ENCODE measurements at regions not wholly inside any gene's neighbourhood (a gene's known extent, or its start where the extent isn't known, plus 50 kb on each side); places are given as distances from the start of the nearest gene placed in this dataset.

- H4K91ac ChIP-seq (ENCODE audit: insufficient read length, low read depth, low read length), result no peak overlapping the region
- WGBS (ENCODE audit: extremely low coverage, insufficient read length, low lambda C conversion rate), result no CpG with 5 or more reads among the region's 2 CpGs
- no peaks in the 10 kb centered on the region for H3K27me3 ChIP-seq (ENCODE audit: insufficient read depth, low read length)
Observed at GRCh38 chr3:152208439-152208838, 60.3 kb upstream of the MBNL1 start.

More at GRCh38 chr3:152208439-152208838, 60.3 kb upstream of the MBNL1 start:
- no peak for DNase-seq
- Histone ChIP-seq H3K27ac (ENCODE audit: insufficient read length, low read depth, low read length) (no peak overlapping the region), H4K5ac (ENCODE audit: insufficient read length, low read depth, low read length) (no peak overlapping the region), H3K56ac (ENCODE audit: insufficient read length, low read depth, low read length) (no peak overlapping the region), H3K9me3 (ENCODE audit: control insufficient read depth, low read depth, low read length) (no peaks in the 10 kb centered on the region), H3K23me2 (ENCODE audit: insufficient read length, low read depth, low read length, poor library complexity, severe bottlenecking) (no peaks in the 10 kb centered on the region), H2BK20ac (ENCODE audit: low read depth, low read length, poor library complexity, severe bottlenecking) (no peak overlapping the region), H2BK120ac (ENCODE audit: low read depth, low read length, poor library complexity, severe bottlenecking) (no peak overlapping the region), H3T11ph (ENCODE audit: low read length) (no peak overlapping the region), H3K23ac (ENCODE audit: insufficient read length, low read depth, low read length) (no peak overlapping the region), H3K18ac (ENCODE audit: insufficient read length, low read depth, low read length) (no peak overlapping the region), H2BK12ac (ENCODE audit: insufficient read length, low read depth, low read length) (no peak overlapping the region), H3K14ac (ENCODE audit: insufficient read depth, low read length) (no peak overlapping the region), H3K79me2 (ENCODE audit: insufficient read depth, low read length) (no peaks in the 10 kb centered on the region), H2AFZ (ENCODE audit: low read length) (no peak overlapping the region), H3K4ac (ENCODE audit: low read depth, low read length) (no peak overlapping the region), H2BK15ac (ENCODE audit: low read depth, low read length) (no peak overlapping the region), H2BK5ac (ENCODE audit: insufficient read length, low read length) (no peak overlapping the region), H3K4me1 (ENCODE audit: insufficient read depth, low read length) (no peaks in the 10 kb centered on the region; the same call in 1 of the 2 replicates), H2AK5ac (ENCODE audit: insufficient read length, low read length) (no peak overlapping the region), H4K20me1 (ENCODE audit: control insufficient read depth, insufficient read depth, insufficient read length) (no peaks in the 10 kb centered on the region), H3K4me2 (ENCODE audit: insufficient read depth, insufficient read length, low read length) (no peak overlapping the region), H4K8ac (replicated peaks; ENCODE audit: insufficient read length, low read depth, low read length) (no peak overlapping the region), H3K9ac (ENCODE audit: extremely low read depth, insufficient read length, low read length) (no peak overlapping the region), H3K79me1 (ENCODE audit: insufficient read depth, low read depth, low read length, poor library complexity, severe bottlenecking) (no peaks in the 10 kb centered on the region)
- no peak overlapping the region for H3K4me3 Mint-ChIP-seq
- H3K27me3 Mint-ChIP-seq (ENCODE audit: low read depth), result no peaks in the 10 kb centered on the region
- no peak overlapping the region for H3K27ac Mint-ChIP-seq
- H3K36me3 Mint-ChIP-seq (ENCODE audit: insufficient read depth in 1 of 3, low read depth in 3 of 3), result no peaks in the 10 kb centered on the region
- peaks cover 13 to 20% of the 10 kb centered on the region in 2 experiments for H3K4me1 Mint-ChIP-seq
- H3K9me3 Mint-ChIP-seq, result no peaks in the 10 kb centered on the region
- TF ChIP-seq, protein P1, sequence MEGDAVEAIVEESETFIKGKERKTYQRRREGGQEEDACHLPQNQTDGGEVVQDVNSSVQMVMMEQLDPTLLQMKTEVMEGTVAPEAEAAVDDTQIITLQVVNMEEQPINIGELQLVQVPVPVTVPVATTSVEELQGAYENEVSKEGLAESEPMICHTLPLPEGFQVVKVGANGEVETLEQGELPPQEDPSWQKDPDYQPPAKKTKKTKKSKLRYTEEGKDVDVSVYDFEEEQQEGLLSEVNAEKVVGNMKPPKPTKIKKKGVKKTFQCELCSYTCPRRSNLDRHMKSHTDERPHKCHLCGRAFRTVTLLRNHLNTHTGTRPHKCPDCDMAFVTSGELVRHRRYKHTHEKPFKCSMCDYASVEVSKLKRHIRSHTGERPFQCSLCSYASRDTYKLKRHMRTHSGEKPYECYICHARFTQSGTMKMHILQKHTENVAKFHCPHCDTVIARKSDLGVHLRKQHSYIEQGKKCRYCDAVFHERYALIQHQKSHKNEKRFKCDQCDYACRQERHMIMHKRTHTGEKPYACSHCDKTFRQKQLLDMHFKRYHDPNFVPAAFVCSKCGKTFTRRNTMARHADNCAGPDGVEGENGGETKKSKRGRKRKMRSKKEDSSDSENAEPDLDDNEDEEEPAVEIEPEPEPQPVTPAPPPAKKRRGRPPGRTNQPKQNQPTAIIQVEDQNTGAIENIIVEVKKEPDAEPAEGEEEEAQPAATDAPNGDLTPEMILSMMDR (conservative IDR thresholded peaks at IDR 0.05), result no peak

Data from H9 (cell line).